ENCODE measurements at regions not wholly inside any gene's neighbourhood (a gene's known extent, or its start where the extent isn't known, plus 50 kb on each side); places are given as distances from the start of the nearest gene placed in this dataset.

GRCh38 chr13:60757501-60758215, 360.6 kb downstream of the TDRD3 start:
- Histone ChIP-seq H3K9me3 (ENCODE audit: control insufficient read depth in 1 of 2, insufficient read depth in 1 of 2, low read length in 2 of 2) (no peaks in the 10 kb centered on the region), H3K36me3 (ENCODE audit: insufficient read depth, low read length) (no peaks in the 10 kb centered on the region), H3K27me3 (ENCODE audit: control insufficient read depth in 1 of 2, insufficient read depth in 2 of 2, low read length in 2 of 2) (no peaks in the 10 kb centered on the region), H3K4me3 (ENCODE audit: low read length) (no peak overlapping the region), H3K27ac (ENCODE audit: low read depth in 1 of 2, low read length in 2 of 2) (no peak overlapping the region), H3K4me1 (ENCODE audit: insufficient read depth, low read length) (no peaks in the 10 kb centered on the region)
- DNase-seq, result no peak
- peaks cover 6% of the 10 kb centered on the region for H3K9me3 Mint-ChIP-seq
- no peak overlapping the region for H3K4me3 Mint-ChIP-seq
- CTCF ChIA-PET, result no interaction called here
- no peak for ATAC-seq (ENCODE audit: poor library complexity)
- H3K4me1 Mint-ChIP-seq (ENCODE audit: low read depth), result no peaks in the 10 kb centered on the region
- H3K27me3 Mint-ChIP-seq, result no peaks in the 10 kb centered on the region
- POLR2A ChIA-PET, result no interaction called here
- no peak for TF ChIP-seq CTCF (IDR thresholded peaks at IDR 0.05)
- no peak overlapping the region for H3K27ac Mint-ChIP-seq
- intact Hi-C loops (cut with DNase I, micrococcal nuclease), result no loop called here
- no peaks in the 10 kb centered on the region for H3K36me3 Mint-ChIP-seq (ENCODE audit: low read depth)

- H3K9me3 ChIP-seq (ENCODE audit: control insufficient read depth in 1 of 2, insufficient read depth in 1 of 2, low read length in 2 of 2), result no peaks in the 10 kb centered on the region
- H3K27ac Mint-ChIP-seq, result no peak overlapping the region
- H3K4me1 ChIP-seq (ENCODE audit: insufficient read depth, low read length), result no peaks in the 10 kb centered on the region
- intact Hi-C loops (cut with DNase I, micrococcal nuclease), result no loop called here
- CTCF ChIA-PET, result no interaction called here
- no peaks in the 10 kb centered on the region for H3K36me3 Mint-ChIP-seq (ENCODE audit: low read depth)
- H3K4me3 ChIP-seq (ENCODE audit: low read length), result no peak overlapping the region
- H3K27me3 ChIP-seq (ENCODE audit: control insufficient read depth in 1 of 2, insufficient read depth in 2 of 2, low read length in 2 of 2), result no peaks in the 10 kb centered on the region
- no peak overlapping the region for H3K27ac ChIP-seq (ENCODE audit: low read depth in 1 of 2, low read length in 2 of 2)
- H3K36me3 ChIP-seq (ENCODE audit: insufficient read depth, low read length), result no peaks in the 10 kb centered on the region
- H3K9me3 Mint-ChIP-seq, result no peaks in the 10 kb centered on the region
- TF ChIP-seq CTCF (IDR thresholded peaks at IDR 0.05), result no peak
- POLR2A ChIA-PET, result no interaction called here
- no peaks in the 10 kb centered on the region for H3K27me3 Mint-ChIP-seq
- no peaks in the 10 kb centered on the region for H3K4me1 Mint-ChIP-seq (ENCODE audit: low read depth)
- DNase-seq, result no peak
- ATAC-seq (ENCODE audit: poor library complexity), result no peak
- no peak overlapping the region for H3K4me3 Mint-ChIP-seq
Observed at GRCh38 chr13:60756306-60756705, 359.3 kb downstream of the TDRD3 start.

GRCh38 chr13:60755380-60756163, 358.6 kb downstream of the TDRD3 start:
- Histone ChIP-seq H3K4me1 (ENCODE audit: insufficient read depth, low read length) (no peaks in the 10 kb centered on the region), H3K9me3 (ENCODE audit: control insufficient read depth in 1 of 2, insufficient read depth in 1 of 2, low read length in 2 of 2) (no peaks in the 10 kb centered on the region), H3K27ac (ENCODE audit: low read depth in 1 of 2, low read length in 2 of 2) (no peak overlapping the region), H3K4me3 (ENCODE audit: low read length) (no peak overlapping the region), H3K27me3 (ENCODE audit: control insufficient read depth in 1 of 2, insufficient read depth in 2 of 2, low read length in 2 of 2) (no peaks in the 10 kb centered on the region), H3K36me3 (ENCODE audit: insufficient read depth, low read length) (no peaks in the 10 kb centered on the region)
- no peak for DNase-seq
- Mint-ChIP-seq H3K27me3 (no peaks in the 10 kb centered on the region), H3K27ac (no peak overlapping the region), H3K4me1 (ENCODE audit: low read depth) (no peaks in the 10 kb centered on the region), H3K36me3 (ENCODE audit: low read depth) (no peaks in the 10 kb centered on the region), H3K9me3 (no peaks in the 10 kb centered on the region), H3K4me3 (no peak overlapping the region)
- CTCF ChIA-PET, result no interaction called here
- ATAC-seq (ENCODE audit: poor library complexity), result no peak
- TF ChIP-seq CTCF (IDR thresholded peaks at IDR 0.05), result no peak
- intact Hi-C loops (cut with DNase I, micrococcal nuclease), result no loop called here
- POLR2A ChIA-PET, result no interaction called here
